HFF-Myc (cell line): ENCODE measurements at regions not wholly inside any gene's neighbourhood (a gene's known extent, or its start where the extent isn't known, plus 50 kb on each side); places are given as distances from the start of the nearest gene placed in this dataset.

Experiments used
- DNase-seq: peaks from one replicate; pipeline ENCODE4 v3.0.0-alpha.2; 2011; ENCODE audit warnings: low read depth; ENCODE audit errors: extremely low read depth
- H3K4me3 ChIP-seq: replicated peaks from 2 replicates; pipeline ENCODE4 v1.5.1; 2011; ENCODE audit warnings: low read depth, mild to moderate bottlenecking, control low read depth, low read length
- TF ChIP-seq, protein P1 (sequence below): IDR thresholded peaks from 2 replicates; pipeline ENCODE4 v1.5.1; 2012; ENCODE audit warnings: mild to moderate bottlenecking, low read depth, low read length, control low read depth; ENCODE audit errors: missing control alignments

DNA sequence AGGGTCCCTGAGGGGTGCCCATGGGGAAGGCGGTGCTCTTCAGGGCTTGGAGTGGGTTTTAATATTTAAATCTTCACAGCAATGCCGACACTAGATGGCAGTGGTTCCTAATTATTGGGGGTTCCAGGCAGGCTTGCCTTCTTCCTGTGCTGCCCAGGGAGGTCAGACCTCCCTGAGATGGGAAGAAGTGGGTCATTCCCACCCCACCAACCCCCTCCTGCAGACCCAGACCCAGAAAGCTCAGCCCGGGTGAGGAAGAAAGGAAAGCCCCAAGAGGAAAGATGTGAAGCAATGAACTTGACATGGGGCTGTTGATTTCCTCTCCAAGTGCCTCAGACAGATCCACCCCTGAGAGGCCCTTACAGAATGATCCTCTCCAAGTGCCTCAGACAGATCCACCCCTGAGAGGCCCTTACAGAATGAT, 85.1 kb upstream of the LANCL2 start:
- H3K4me3 ChIP-seq: no peak overlapping the region
- TF ChIP-seq, protein P1, sequence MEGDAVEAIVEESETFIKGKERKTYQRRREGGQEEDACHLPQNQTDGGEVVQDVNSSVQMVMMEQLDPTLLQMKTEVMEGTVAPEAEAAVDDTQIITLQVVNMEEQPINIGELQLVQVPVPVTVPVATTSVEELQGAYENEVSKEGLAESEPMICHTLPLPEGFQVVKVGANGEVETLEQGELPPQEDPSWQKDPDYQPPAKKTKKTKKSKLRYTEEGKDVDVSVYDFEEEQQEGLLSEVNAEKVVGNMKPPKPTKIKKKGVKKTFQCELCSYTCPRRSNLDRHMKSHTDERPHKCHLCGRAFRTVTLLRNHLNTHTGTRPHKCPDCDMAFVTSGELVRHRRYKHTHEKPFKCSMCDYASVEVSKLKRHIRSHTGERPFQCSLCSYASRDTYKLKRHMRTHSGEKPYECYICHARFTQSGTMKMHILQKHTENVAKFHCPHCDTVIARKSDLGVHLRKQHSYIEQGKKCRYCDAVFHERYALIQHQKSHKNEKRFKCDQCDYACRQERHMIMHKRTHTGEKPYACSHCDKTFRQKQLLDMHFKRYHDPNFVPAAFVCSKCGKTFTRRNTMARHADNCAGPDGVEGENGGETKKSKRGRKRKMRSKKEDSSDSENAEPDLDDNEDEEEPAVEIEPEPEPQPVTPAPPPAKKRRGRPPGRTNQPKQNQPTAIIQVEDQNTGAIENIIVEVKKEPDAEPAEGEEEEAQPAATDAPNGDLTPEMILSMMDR: peak; percentile 51
- peak; percentile 46 for DNase-seq

DNA sequence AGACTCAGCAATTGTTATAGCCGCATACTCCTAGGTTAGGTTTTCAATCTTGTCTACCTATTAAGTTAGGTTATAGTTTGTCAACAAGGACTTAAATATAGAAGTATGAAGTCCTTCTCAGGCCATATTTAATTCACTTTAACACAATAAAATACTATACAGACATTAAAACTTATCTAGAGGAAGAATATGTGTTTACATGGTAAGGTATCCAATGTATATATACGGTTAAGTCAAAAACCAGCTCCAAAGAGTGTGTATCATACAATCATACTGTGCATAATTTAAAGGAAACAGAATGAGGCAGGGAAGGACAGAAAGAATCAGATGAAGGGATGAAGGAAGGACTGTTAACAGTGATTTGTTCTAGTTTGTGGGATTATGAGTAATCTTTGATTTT, 79.5 kb upstream of the LANCL2 start:
- H3K4me3 ChIP-seq: no peak overlapping the region
- no peak for DNase-seq
- TF ChIP-seq, protein P1: no peak

DNA sequence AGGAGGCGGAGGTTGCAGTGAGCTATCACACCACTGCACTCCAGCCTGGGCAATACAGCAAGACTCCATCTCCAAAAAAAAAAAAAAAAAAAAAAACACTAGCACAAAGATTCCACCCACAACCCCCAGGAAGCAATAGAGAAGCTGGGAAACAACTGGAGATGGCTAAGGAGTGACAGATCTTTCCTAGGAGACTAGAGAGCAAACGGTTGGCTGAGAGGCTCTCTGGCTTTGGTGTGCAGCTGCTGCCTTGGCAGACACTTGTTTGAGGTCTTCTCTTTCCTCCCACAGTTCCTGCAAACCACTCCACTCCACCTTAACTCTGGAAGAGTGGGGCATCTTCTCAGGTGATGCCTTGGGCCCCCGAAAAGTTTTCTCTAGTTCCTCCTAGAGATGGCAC, 78.5 kb upstream of the LANCL2 start:
- H3K4me3 ChIP-seq: no peak overlapping the region
- TF ChIP-seq, protein P1: no peak
- DNase-seq: no peak

DNA sequence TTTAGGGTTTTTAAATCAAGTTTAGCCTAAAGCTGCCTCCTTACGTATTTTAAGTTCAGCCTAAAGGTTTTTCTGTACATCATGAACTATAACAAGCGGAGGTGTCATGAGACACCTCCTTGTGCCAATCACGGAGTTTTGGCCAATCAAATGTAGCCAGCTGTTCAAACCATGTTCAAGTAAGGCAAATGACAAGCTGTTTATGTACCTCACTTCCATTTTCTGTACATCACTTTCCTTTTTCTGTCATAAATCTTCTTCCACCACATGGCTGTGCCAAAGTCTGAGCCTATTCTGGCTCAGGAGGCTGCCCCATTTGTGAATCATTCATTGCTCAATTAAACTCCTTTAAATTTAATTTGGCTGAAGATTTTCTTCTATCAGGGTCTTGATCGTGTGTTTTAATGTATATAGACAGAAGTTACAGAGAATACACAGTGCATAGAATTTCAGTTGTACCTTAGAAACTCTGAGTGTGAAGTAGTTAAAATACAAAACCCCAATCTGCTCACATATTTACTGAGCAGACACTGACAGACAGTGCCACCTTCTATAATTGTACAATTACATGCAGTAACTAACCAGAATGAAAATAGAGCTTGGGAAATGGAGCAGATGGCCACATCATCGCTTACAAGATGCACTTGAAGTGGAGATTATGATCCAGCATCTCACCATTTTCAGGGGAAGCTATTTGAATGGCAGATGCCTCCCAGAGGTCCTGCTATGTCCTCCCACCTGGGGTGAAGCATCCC, 76.9 kb upstream of the LANCL2 start:
- no peak for DNase-seq
- no peak overlapping the region for H3K4me3 ChIP-seq
- TF ChIP-seq, protein P1: no peak

DNA sequence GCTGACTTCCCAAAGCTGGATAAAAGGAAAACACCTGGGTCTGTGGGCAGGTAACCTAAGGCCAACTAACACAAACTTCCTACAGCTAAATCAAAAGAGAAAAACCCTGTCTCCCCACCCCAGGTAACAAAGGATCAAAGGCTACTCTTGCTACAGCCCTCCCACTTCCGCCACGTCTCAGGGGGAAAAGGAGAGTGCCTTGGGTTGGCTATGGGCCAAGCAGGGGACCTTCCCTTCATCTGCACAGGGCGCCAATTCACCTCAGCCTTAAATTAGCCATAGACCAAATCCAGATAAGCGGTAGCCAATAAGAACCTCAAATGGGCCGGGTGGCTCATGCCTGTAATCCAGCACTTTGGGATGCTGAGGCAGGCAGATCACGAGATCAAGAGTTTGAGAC, 69.1 kb upstream of the LANCL2 start:
- no peak for DNase-seq
- TF ChIP-seq, protein P1: no peak
- no peak overlapping the region for H3K4me3 ChIP-seq

DNA sequence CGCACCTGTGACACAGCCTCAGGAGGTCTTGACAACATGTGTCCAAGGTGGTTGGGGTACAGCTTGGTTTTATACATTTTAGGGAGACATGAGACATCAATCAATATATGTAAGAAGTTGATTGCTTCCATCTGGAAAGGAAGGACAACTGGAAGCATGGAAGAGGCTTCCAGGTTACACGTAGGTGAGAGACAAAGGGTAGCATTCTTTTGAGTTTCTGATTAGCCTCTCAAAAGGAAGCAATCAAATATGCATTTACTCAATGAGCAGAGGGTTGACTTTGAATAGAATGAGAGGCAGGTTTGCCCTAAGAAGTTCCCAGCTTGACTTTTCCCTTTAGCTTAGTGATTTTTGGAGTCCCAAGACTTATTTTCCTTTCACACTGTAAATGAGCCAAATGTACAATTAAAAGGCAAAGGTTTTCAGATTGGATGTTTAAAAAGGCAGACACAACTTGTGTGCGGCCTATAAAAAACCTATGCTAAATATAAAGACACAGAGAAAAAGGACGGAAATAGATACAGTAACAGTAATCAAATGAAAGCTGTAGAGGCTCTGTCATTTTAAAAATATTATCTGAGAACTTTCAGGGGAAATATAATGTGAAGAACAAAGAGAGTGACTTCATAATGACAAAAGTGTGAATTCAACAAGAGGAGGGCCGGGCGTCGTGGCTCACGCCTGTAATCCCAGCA, 65.7 kb upstream of the LANCL2 start:
- TF ChIP-seq, protein P1: no peak
- DNase-seq: no peak
- H3K4me3 ChIP-seq: no peak overlapping the region
